Epithelial cell of proximal tubule (primary cell): ENCODE measurements at regions not wholly inside any gene's neighbourhood (a gene's known extent, or its start where the extent isn't known, plus 50 kb on each side); places are given as distances from the start of the nearest gene placed in this dataset.

Experiments used
- DNase-seq: peaks from one replicate; pipeline ENCODE4 v3.0.0-alpha.2; 2011; ENCODE audit warnings: low read depth
- H3K4me3 ChIP-seq: 2 replicates; pipeline ENCODE4 v1.5.1; 2011; ENCODE audit warnings: low read depth, mild to moderate bottlenecking, low read length
- TF ChIP-seq, protein P1 (sequence below): conservative IDR thresholded peaks from 2 replicates; pipeline ENCODE4 v1.5.1; 2012; ENCODE audit warnings: low read depth, mild to moderate bottlenecking, low read length

DNA sequence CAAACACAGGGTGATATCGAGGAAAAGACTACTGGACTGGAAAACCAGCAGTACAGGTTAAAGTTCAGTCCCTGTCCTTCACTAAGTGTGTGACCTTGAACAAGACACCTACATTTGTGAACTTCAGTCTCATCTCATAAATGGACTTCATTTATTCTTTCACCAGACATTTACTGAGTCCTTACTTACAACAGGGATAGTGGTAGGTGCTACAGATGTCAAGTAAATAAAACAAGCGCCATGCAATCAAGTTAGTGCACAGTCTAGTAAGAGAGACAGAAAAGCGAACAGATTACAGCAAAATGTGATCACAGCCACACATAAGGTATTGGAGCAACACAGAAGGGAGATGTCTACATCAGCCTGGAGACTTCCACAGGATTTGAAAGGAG, 413.2 kb downstream of the ACTL7B start:
- no peak overlapping the region for H3K4me3 ChIP-seq
- TF ChIP-seq, protein P1, sequence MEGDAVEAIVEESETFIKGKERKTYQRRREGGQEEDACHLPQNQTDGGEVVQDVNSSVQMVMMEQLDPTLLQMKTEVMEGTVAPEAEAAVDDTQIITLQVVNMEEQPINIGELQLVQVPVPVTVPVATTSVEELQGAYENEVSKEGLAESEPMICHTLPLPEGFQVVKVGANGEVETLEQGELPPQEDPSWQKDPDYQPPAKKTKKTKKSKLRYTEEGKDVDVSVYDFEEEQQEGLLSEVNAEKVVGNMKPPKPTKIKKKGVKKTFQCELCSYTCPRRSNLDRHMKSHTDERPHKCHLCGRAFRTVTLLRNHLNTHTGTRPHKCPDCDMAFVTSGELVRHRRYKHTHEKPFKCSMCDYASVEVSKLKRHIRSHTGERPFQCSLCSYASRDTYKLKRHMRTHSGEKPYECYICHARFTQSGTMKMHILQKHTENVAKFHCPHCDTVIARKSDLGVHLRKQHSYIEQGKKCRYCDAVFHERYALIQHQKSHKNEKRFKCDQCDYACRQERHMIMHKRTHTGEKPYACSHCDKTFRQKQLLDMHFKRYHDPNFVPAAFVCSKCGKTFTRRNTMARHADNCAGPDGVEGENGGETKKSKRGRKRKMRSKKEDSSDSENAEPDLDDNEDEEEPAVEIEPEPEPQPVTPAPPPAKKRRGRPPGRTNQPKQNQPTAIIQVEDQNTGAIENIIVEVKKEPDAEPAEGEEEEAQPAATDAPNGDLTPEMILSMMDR: no peak
- no peak for DNase-seq

DNA sequence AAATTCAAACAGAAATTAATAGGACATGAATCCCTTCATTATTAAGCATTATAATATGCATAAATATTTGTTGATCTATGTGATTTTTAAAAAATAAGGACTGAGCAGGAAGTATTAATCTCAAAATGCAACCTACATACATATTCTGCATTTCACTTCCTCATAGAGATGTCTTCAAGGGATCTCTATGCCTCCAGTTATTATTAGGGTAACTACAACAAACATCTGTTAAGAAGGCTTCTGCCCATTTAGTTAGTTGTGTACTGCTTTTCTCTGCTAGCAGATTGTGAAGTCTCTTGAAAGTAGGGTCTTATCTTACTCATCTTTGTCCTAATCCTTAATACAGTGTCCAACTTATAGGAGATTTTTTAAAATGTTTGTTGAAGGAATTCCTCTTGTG, 414.1 kb downstream of the ACTL7B start:
- no peak for DNase-seq
- H3K4me3 ChIP-seq: no peak overlapping the region
- TF ChIP-seq, protein P1: no peak

GRCh38 chr9:108441251-108441650, 414.5 kb downstream of the ACTL7B start:
- no peak overlapping the region for H3K4me3 ChIP-seq
- DNase-seq: no peak
- TF ChIP-seq, protein P1: no peak

- H3K4me3 ChIP-seq: no peak overlapping the region
- no peak for DNase-seq
- TF ChIP-seq, protein P1: no peak
Measured at GRCh38 chr9:108439947-108440346, 415.8 kb downstream of the ACTL7B start.

GRCh38 chr9:108437656-108438055, 418.1 kb downstream of the ACTL7B start:
- DNase-seq: no peak
- no peak overlapping the region for H3K4me3 ChIP-seq
- TF ChIP-seq, protein P1: no peak

- no peak for DNase-seq
- H3K4me3 ChIP-seq: no peak overlapping the region
- TF ChIP-seq, protein P1: no peak
Measured at GRCh38 chr9:108436448-108436847, 419.3 kb downstream of the ACTL7B start.

GRCh38 chr9:108434502-108434901, 421.3 kb downstream of the ACTL7B start:
- TF ChIP-seq, protein P1: no peak
- no peak overlapping the region for H3K4me3 ChIP-seq
- no peak for DNase-seq
